NCI-H226 (cell line): ENCODE measurements at regions not wholly inside any gene's neighbourhood (a gene's known extent, or its start where the extent isn't known, plus 50 kb on each side); places are given as distances from the start of the nearest gene placed in this dataset.
A peak's percentile ranks its signal among the peaks of the same experiment; 100 is the strongest.

Experiments used
- DNase-seq: peaks from one replicate; pipeline ENCODE4 v3.0.0-alpha.2; 2015

- no peak for DNase-seq
These were observed 502.3 kb downstream of the NUF2 start for GRCh38 chr1:163824006-163824405.

- DNase-seq: no peak
These were observed 502.7 kb downstream of the NUF2 start for GRCh38 chr1:163824490-163824889.

GRCh38 chr1:163826500-163826899, 504.7 kb downstream of the NUF2 start:
- DNase-seq: no peak

GRCh38 chr1:163834778-163835177, 513.0 kb downstream of the NUF2 start:
- no peak for DNase-seq

- DNase-seq: no peak
These were observed 514.7 kb downstream of the NUF2 start for GRCh38 chr1:163836481-163836880.

- DNase-seq: no peak
These were observed 515.5 kb downstream of the NUF2 start for GRCh38 chr1:163837206-163837605.

GRCh38 chr1:163842571-163842970, 520.8 kb downstream of the NUF2 start:
- DNase-seq: no peak

- DNase-seq: no peak
These were observed 522.7 kb downstream of the NUF2 start for GRCh38 chr1:163844459-163844858.

GRCh38 chr1:163845279-163845678, 523.5 kb downstream of the NUF2 start:
- DNase-seq: no peak

GRCh38 chr1:163863731-163864130, 542.0 kb downstream of the NUF2 start:
- DNase-seq: no peak

GRCh38 chr1:163864207-163864606, 542.5 kb downstream of the NUF2 start:
- DNase-seq: no peak

GRCh38 chr1:163866564-163866963, 544.8 kb downstream of the NUF2 start:
- DNase-seq: no peak

- no peak for DNase-seq
These were observed 548.9 kb downstream of the NUF2 start for GRCh38 chr1:163870666-163871065.

- DNase-seq: no peak
These were observed 550.3 kb downstream of the NUF2 start for GRCh38 chr1:163872067-163872466.

- no peak for DNase-seq
These were observed 552.3 kb downstream of the NUF2 start for GRCh38 chr1:163874070-163874469.

- DNase-seq: peak; percentile 47
These were observed 553.6 kb downstream of the NUF2 start for GRCh38 chr1:163875200-163875926.

- no peak for DNase-seq
These were observed 554.2 kb downstream of the NUF2 start for GRCh38 chr1:163875927-163876320.

- DNase-seq: no peak
These were observed 554.8 kb downstream of the NUF2 start for GRCh38 chr1:163876546-163876945.

- DNase-seq: no peak
These were observed 555.3 kb downstream of the NUF2 start for GRCh38 chr1:163877016-163877415.

- DNase-seq: no peak
These were observed 563.8 kb downstream of the NUF2 start for GRCh38 chr1:163885510-163885909.

- no peak for DNase-seq
These were observed 574.2 kb downstream of the NUF2 start for GRCh38 chr1:163896001-163896400.

GRCh38 chr1:163897412-163898155, 575.8 kb downstream of the NUF2 start:
- DNase-seq: no peak

- DNase-seq: no peak
These were observed 584.5 kb downstream of the NUF2 start for GRCh38 chr1:163906283-163906682.

GRCh38 chr1:163912170-163912884, 590.6 kb downstream of the NUF2 start:
- DNase-seq: no peak
